Gastroesophageal sphincter (tissue), 3 donors: ENCODE measurements at regions not wholly inside any gene's neighbourhood (a gene's known extent, or its start where the extent isn't known, plus 50 kb on each side); places are given as distances from the start of the nearest gene placed in this dataset.

Experiments
- EP300 ChIP-seq: sonication (generic); formaldehyde crosslinking; IDR thresholded peaks from one replicate; pipeline ENCODE4 v1.6.1; 2017; ENCODE audit warnings: antibody characterized with exemption, mild to moderate bottlenecking
- POLR2A ChIP-seq, 2 donors: fragments of 450-650 bp; IDR thresholded peaks; one replicate each; pipeline ENCODE4 v1.6.1; 2017; ENCODE audit warnings: antibody characterized with exemption in 2 of 2, mild to moderate bottlenecking in 2 of 2, moderate library complexity in 1 of 2
- POLR2AphosphoS5 ChIP-seq: sonication (generic); formaldehyde crosslinking; IDR thresholded peaks from one replicate; pipeline ENCODE4 v1.6.1; 2017; ENCODE audit warnings: antibody characterized with exemption
- TF ChIP-seq, protein P1 (sequence below), 4 experiments: fragments of 200-600 bp in 2 of 4; fragments of 450-650 bp in 2 of 4; sonication (generic) in 1 of 4; IDR thresholded peaks; one replicate each; pipeline ENCODE4 v1.5.1; 2017 to 2019; ENCODE audit warnings: antibody characterized with exemption in 4 of 4, mild to moderate bottlenecking in 2 of 4, moderate library complexity in 2 of 4

DNA sequence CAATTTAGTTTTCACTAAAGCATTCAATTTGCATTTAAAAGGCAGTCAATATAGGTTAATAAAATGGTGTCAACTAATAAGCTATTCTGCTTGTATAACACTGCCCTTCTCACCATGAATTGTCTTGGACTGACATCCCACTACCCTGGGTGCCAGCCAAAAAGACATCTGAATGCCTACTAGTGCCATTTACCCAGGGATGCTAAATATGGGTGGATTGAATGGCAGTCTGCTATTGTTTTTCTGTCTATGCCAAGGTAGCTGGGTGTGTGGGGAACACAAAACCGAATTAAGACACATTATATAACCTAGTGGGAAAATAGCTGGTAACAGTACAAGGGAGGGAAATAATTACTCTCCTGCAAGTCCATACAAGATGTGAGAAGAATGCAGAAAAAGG lies 240.0 kb upstream of the CFAP20DC start:
- TF ChIP-seq, protein P1, sequence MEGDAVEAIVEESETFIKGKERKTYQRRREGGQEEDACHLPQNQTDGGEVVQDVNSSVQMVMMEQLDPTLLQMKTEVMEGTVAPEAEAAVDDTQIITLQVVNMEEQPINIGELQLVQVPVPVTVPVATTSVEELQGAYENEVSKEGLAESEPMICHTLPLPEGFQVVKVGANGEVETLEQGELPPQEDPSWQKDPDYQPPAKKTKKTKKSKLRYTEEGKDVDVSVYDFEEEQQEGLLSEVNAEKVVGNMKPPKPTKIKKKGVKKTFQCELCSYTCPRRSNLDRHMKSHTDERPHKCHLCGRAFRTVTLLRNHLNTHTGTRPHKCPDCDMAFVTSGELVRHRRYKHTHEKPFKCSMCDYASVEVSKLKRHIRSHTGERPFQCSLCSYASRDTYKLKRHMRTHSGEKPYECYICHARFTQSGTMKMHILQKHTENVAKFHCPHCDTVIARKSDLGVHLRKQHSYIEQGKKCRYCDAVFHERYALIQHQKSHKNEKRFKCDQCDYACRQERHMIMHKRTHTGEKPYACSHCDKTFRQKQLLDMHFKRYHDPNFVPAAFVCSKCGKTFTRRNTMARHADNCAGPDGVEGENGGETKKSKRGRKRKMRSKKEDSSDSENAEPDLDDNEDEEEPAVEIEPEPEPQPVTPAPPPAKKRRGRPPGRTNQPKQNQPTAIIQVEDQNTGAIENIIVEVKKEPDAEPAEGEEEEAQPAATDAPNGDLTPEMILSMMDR (IDR thresholded peaks at IDR 0.05): no peak
- TF ChIP-seq POLR2A (IDR thresholded peaks at IDR 0.05) (no peak), POLR2AphosphoS5 (no peak), EP300 (no peak)
